ENCODE measurements at regions not wholly inside any gene's neighbourhood (a gene's known extent, or its start where the extent isn't known, plus 50 kb on each side); places are given as distances from the start of the nearest gene placed in this dataset.
"Not testable (repeated sequence)": the region's sequence is repeated elsewhere in the genome, so short reads cannot be mapped to it uniquely, and the experiment has no call there.

GRCh38 chr4:32932156-32932555 is 2212.0 kb downstream of the PCDH7 start:
- no peak for DNase-seq

GRCh38 chr4:32939222-32939621 is 2219.1 kb downstream of the PCDH7 start:
- DNase-seq = not testable (repeated sequence)

- DNase-seq = no peak
Observed at GRCh38 chr4:32950866-32951265, 2230.7 kb downstream of the PCDH7 start.

- DNase-seq = no peak
Observed at GRCh38 chr4:32958586-32958985, 2238.4 kb downstream of the PCDH7 start.

GRCh38 chr4:32962100-32962499 is 2241.9 kb downstream of the PCDH7 start:
- no peak for DNase-seq

- DNase-seq = no peak
Observed at GRCh38 chr4:32985256-32985655, 2265.1 kb downstream of the PCDH7 start.

- DNase-seq = no peak
Observed at GRCh38 chr4:32986236-32986635, 2266.1 kb downstream of the PCDH7 start.

- no peak for DNase-seq
Observed at GRCh38 chr4:32987111-32987510, 2266.9 kb downstream of the PCDH7 start.

- no peak for DNase-seq
Observed at GRCh38 chr4:32988165-32988811, 2268.1 kb downstream of the PCDH7 start.

- DNase-seq = no peak
Observed at GRCh38 chr4:32991663-32992062, 2271.5 kb downstream of the PCDH7 start.

GRCh38 chr4:32994981-32995881 is 2275.1 kb downstream of the PCDH7 start:
- DNase-seq = no peak

GRCh38 chr4:33013282-33013681 is 2293.1 kb downstream of the PCDH7 start:
- DNase-seq = no peak

GRCh38 chr4:33025236-33025635 is 2305.1 kb downstream of the PCDH7 start:
- DNase-seq = no peak

- no peak for DNase-seq
Observed at GRCh38 chr4:33029976-33030375, 2309.8 kb downstream of the PCDH7 start.

GRCh38 chr4:33031328-33031727 is 2311.2 kb downstream of the PCDH7 start:
- no peak for DNase-seq

GRCh38 chr4:33037464-33037863 is 2317.3 kb downstream of the PCDH7 start:
- no peak for DNase-seq

- no peak for DNase-seq
Observed at GRCh38 chr4:33045334-33045733, 2325.2 kb downstream of the PCDH7 start.

GRCh38 chr4:33052241-33052640 is 2332.1 kb downstream of the PCDH7 start:
- no peak for DNase-seq

- DNase-seq = no peak
Observed at GRCh38 chr4:33054161-33054560, 2334.0 kb downstream of the PCDH7 start.

- no peak for DNase-seq
Observed at GRCh38 chr4:33054656-33055196, 2334.6 kb downstream of the PCDH7 start.

- DNase-seq = no peak
Observed at GRCh38 chr4:33057736-33058135, 2337.6 kb downstream of the PCDH7 start.

GRCh38 chr4:33058998-33059397 is 2338.8 kb downstream of the PCDH7 start:
- no peak for DNase-seq

- DNase-seq = no peak
Observed at GRCh38 chr4:33060674-33061542, 2340.7 kb downstream of the PCDH7 start.
